H1 (cell line): ENCODE measurements at regions not wholly inside any gene's neighbourhood (a gene's known extent, or its start where the extent isn't known, plus 50 kb on each side); places are given as distances from the start of the nearest gene placed in this dataset.

Experiments
- BACH1 ChIP-seq: IDR thresholded peaks from 2 replicates; pipeline ENCODE4 v1.6.1; 2012; ENCODE audit warnings: low read length, improper control_type of control experiment
- CREB1 ChIP-seq: IDR thresholded peaks from 2 replicates; pipeline ENCODE4 v1.6.1; 2012; ENCODE audit warnings: inconsistent platforms
- CTCF ChIP-seq, 3 experiments: IDR thresholded peaks; 1 replicate in 2 of 3; 2 replicates in 1 of 3; pipeline versions ENCODE4 v1.5.1 to v1.6.1; 2011; ENCODE audit warnings: low read length in 3 of 3, mild to moderate bottlenecking in 3 of 3, inconsistent platforms in 2 of 3, low read depth in 1 of 3, moderate library complexity in 1 of 3; ENCODE audit not compliant: insufficient read depth in 1 of 3; ENCODE audit errors: control extremely low read depth in 1 of 3
- EP300 ChIP-seq, 2 experiments: IDR thresholded peaks; 1 replicate in 1 of 2; 2 replicates in 1 of 2; pipeline ENCODE4 v1.6.1; 2011 to 2012; ENCODE audit warnings: low read depth in 2 of 2, low read length in 2 of 2, mild to moderate bottlenecking in 2 of 2, borderline replicate concordance in 1 of 2, inconsistent platforms in 1 of 2, moderate library complexity in 1 of 2
- EZH2 ChIP-seq: fragments of 200-600 bp; sonication (generic); IDR thresholded peaks from 2 replicates; pipeline ENCODE4 v1.7.1; 2012; ENCODE audit warnings: low read depth, mild to moderate bottlenecking, moderate library complexity, low read length, inconsistent platforms; ENCODE audit not compliant: severe bottlenecking
- HDAC2 ChIP-seq, 2 experiments: fragments of 300-600 bp in 1 of 2; sonication (generic) in 1 of 2; IDR thresholded peaks; 2 replicates each; pipeline ENCODE4 v1.6.1; 2011 to 2012; ENCODE audit warnings: low read depth in 2 of 2, low read length in 2 of 2, mild to moderate bottlenecking in 2 of 2, moderate library complexity in 2 of 2, borderline replicate concordance in 1 of 2, inconsistent platforms in 1 of 2

- no peak for TF ChIP-seq EP300 (IDR thresholded peaks at IDR 0.05; ENCODE audit: borderline replicate concordance in 1 of 2, low read depth in 2 of 2, low read length in 2 of 2)
- TF ChIP-seq EZH2 = no peak
- no peak for TF ChIP-seq BACH1
- TF ChIP-seq CREB1 = no peak
- no peak for TF ChIP-seq CTCF (IDR thresholded peaks at IDR 0.05; ENCODE audit: control extremely low read depth in 1 of 3, insufficient read depth in 1 of 3, low read depth in 1 of 3, low read length in 3 of 3)
- TF ChIP-seq HDAC2 (IDR thresholded peaks at IDR 0.05; ENCODE audit: borderline replicate concordance in 1 of 2, low read depth in 2 of 2, low read length in 2 of 2) = no peak
These were observed 238.9 kb downstream of the PHLDA1 start for GRCh38 chr12:75792687-75793086.
